ENCODE measurements at regions not wholly inside any gene's neighbourhood (a gene's known extent, or its start where the extent isn't known, plus 50 kb on each side); places are given as distances from the start of the nearest gene placed in this dataset.
"Not testable (repeated sequence)": the region's sequence is repeated elsewhere in the genome, so short reads cannot be mapped to it uniquely, and the experiment has no call there.

GRCh38 chr12:24503477-24503876, 445.4 kb downstream of the BCAT1 start:
- DNase-seq: not testable (repeated sequence)

- no peak for DNase-seq
Observed at GRCh38 chr12:24500831-24501230, 448.1 kb downstream of the BCAT1 start.

GRCh38 chr12:24500421-24500820, 448.5 kb downstream of the BCAT1 start:
- no peak for DNase-seq

GRCh38 chr12:24499151-24500146, 449.5 kb downstream of the BCAT1 start:
- no peak for DNase-seq

- DNase-seq: no peak
Observed at GRCh38 chr12:24496755-24497154, 452.1 kb downstream of the BCAT1 start.

- DNase-seq: no peak
Observed at GRCh38 chr12:24494401-24494800, 454.5 kb downstream of the BCAT1 start.

- no peak for DNase-seq
Observed at GRCh38 chr12:24491968-24492367, 456.9 kb downstream of the BCAT1 start.

- no peak for DNase-seq
Observed at GRCh38 chr12:24489939-24490338, 459.0 kb downstream of the BCAT1 start.

GRCh38 chr12:24488906-24489619, 459.8 kb downstream of the BCAT1 start:
- DNase-seq: no peak

GRCh38 chr12:24488091-24488596, 460.8 kb downstream of the BCAT1 start:
- no peak for DNase-seq

- DNase-seq: no peak
Observed at GRCh38 chr12:24487606-24488005, 461.3 kb downstream of the BCAT1 start.

GRCh38 chr12:24483732-24484131, 465.2 kb downstream of the BCAT1 start:
- DNase-seq: no peak

GRCh38 chr12:24482882-24483604, 465.9 kb downstream of the BCAT1 start:
- no peak for DNase-seq

GRCh38 chr12:24482044-24482443, 466.9 kb downstream of the BCAT1 start:
- no peak for DNase-seq

GRCh38 chr12:24480766-24481449, 468.0 kb downstream of the BCAT1 start:
- DNase-seq: no peak

GRCh38 chr12:24479131-24479530, 469.8 kb downstream of the BCAT1 start:
- no peak for DNase-seq

- no peak for DNase-seq
Observed at GRCh38 chr12:24478254-24478653, 470.6 kb downstream of the BCAT1 start.

GRCh38 chr12:24476310-24476709, 472.6 kb downstream of the BCAT1 start:
- DNase-seq: no peak

GRCh38 chr12:24475337-24475736, 473.6 kb downstream of the BCAT1 start:
- no peak for DNase-seq

GRCh38 chr12:24473097-24473496, 475.8 kb downstream of the BCAT1 start:
- DNase-seq: no peak

GRCh38 chr12:24470050-24470449, 478.9 kb downstream of the BCAT1 start:
- no peak for DNase-seq

- DNase-seq: no peak
Observed at GRCh38 chr12:24469089-24469488, 479.8 kb downstream of the BCAT1 start.
